ENCODE measurements at regions not wholly inside any gene's neighbourhood (a gene's known extent, or its start where the extent isn't known, plus 50 kb on each side); places are given as distances from the start of the nearest gene placed in this dataset.

- Histone ChIP-seq H3K9me3 (ENCODE audit: control insufficient read depth in 4 of 4, low read length in 3 of 4) (no peaks in the 10 kb centered on the region), H3K4me3 (ENCODE audit: low read depth in 1 of 3, low read length in 3 of 3) (no peak overlapping the region), H3K9ac (ENCODE audit: low read depth in 1 of 2, low read length in 2 of 2) (no peak overlapping the region), H3K36me3 (ENCODE audit: control insufficient read depth in 4 of 4, insufficient read depth in 3 of 4, low read depth in 1 of 4, low read length in 3 of 4) (no peaks in the 10 kb centered on the region), H3K27me3 (ENCODE audit: control insufficient read depth in 4 of 4, insufficient read depth in 4 of 4, low read length in 3 of 4) (no peaks in the 10 kb centered on the region), H3K4me1 (ENCODE audit: control insufficient read depth in 4 of 4, insufficient read depth in 4 of 4, low read length in 3 of 4) (no peaks in the 10 kb centered on the region), H3K27ac (ENCODE audit: low read depth in 1 of 2, low read length in 2 of 2) (no peak overlapping the region)
- 80% methylated on average over 4 of the region's 4 CpGs for WGBS
- no peak for DNase-seq (ENCODE audit: low spot score)
- TF ChIP-seq EGR1 (IDR thresholded peaks at IDR 0.05; ENCODE audit: low read depth in 2 of 2) (no peak), JUND (IDR thresholded peaks at IDR 0.05) (no peak), SP1 (IDR thresholded peaks at IDR 0.05) (no peak), HNF4G (IDR thresholded peaks at IDR 0.05) (no peak), YY1 (IDR thresholded peaks at IDR 0.05) (no peak), GABPA (IDR thresholded peaks at IDR 0.05 in 1 of 2, conservative IDR thresholded peaks at IDR 0.05 in 1 of 2) (no peak)
These were observed 88.6 kb upstream of the DCN start for GRCh38 chr12:91271185-91271584.

- no peak for DNase-seq (ENCODE audit: low spot score)
- TF ChIP-seq EGR1 (IDR thresholded peaks at IDR 0.05; ENCODE audit: low read depth in 2 of 2) = no peak
- no peak for TF ChIP-seq RAD21 (IDR thresholded peaks at IDR 0.05)
- TF ChIP-seq JUND (IDR thresholded peaks at IDR 0.05) = no peak
- TF ChIP-seq HNF4G (IDR thresholded peaks at IDR 0.05) = no peak
- TF ChIP-seq HNF4A (conservative IDR thresholded peaks at IDR 0.05) = no peak
- TF ChIP-seq MAX (IDR thresholded peaks at IDR 0.05) = no peak
- no peak for TF ChIP-seq NR2F2 (IDR thresholded peaks at IDR 0.05)
- TF ChIP-seq YY1 (IDR thresholded peaks at IDR 0.05) = no peak
- TF ChIP-seq FOXA2 (IDR thresholded peaks at IDR 0.05) = no peak
- TF ChIP-seq REST (IDR thresholded peaks at IDR 0.05) = no peak
- no peak for TF ChIP-seq SP1 (IDR thresholded peaks at IDR 0.05)
- TF ChIP-seq GABPA (IDR thresholded peaks at IDR 0.05 in 1 of 2, conservative IDR thresholded peaks at IDR 0.05 in 1 of 2) = no peak
- TF ChIP-seq CTCF (IDR thresholded peaks at IDR 0.05; ENCODE audit: low read depth, low read length, missing input control) = no peak
- no peak for TF ChIP-seq RXRA (IDR thresholded peaks at IDR 0.05)
- TF ChIP-seq FOXA1 (IDR thresholded peaks at IDR 0.05) = no peak
- TF ChIP-seq ATF3 (IDR thresholded peaks at IDR 0.05) = no peak
- no peak for TF ChIP-seq TAF1 (conservative IDR thresholded peaks at IDR 0.05)
- no peak for TF ChIP-seq ZBTB33 (IDR thresholded peaks at IDR 0.05)
- no peak overlapping the region for H3K4me3 ChIP-seq (ENCODE audit: low read depth in 1 of 3, low read length in 3 of 3)
- no peaks in the 10 kb centered on the region for H3K36me3 ChIP-seq (ENCODE audit: control insufficient read depth in 4 of 4, insufficient read depth in 3 of 4, low read depth in 1 of 4, low read length in 3 of 4)
- no peak overlapping the region for H3K27ac ChIP-seq (ENCODE audit: low read depth in 1 of 2, low read length in 2 of 2)
- H3K9ac ChIP-seq (ENCODE audit: low read depth in 1 of 2, low read length in 2 of 2) = no peak overlapping the region
- H3K9me3 ChIP-seq (ENCODE audit: control insufficient read depth in 4 of 4, low read length in 3 of 4) = no peaks in the 10 kb centered on the region
- no peaks in the 10 kb centered on the region for H3K27me3 ChIP-seq (ENCODE audit: control insufficient read depth in 4 of 4, insufficient read depth in 4 of 4, low read length in 3 of 4)
- H3K4me1 ChIP-seq (ENCODE audit: control insufficient read depth in 4 of 4, insufficient read depth in 4 of 4, low read length in 3 of 4) = no peaks in the 10 kb centered on the region
These were observed 84.4 kb upstream of the DCN start for GRCh38 chr12:91267039-91267438.

Data from liver (tissue), 8 donors.